ENCODE measurements at regions not wholly inside any gene's neighbourhood (a gene's known extent, or its start where the extent isn't known, plus 50 kb on each side); places are given as distances from the start of the nearest gene placed in this dataset.

DNA sequence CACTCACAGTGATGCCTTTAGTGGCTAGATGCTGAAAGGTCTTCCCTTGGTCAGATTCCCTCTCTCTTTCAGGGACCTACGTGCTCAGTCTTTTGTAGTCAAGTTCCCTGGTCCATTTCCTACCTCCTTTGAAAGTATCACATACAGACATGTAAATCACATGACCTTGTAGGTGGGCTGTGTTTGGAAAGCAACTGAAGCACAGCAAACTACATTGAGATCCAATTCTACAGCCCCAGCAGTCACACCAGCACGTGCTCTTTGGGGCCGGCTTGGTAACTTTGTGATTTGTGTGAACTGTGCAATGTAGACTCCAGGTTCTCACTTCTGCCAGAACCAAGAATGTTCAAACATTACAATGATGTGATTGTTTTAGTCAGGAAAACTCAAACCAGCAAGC, 89.7 kb upstream of the PLPP4 start:
- Histone ChIP-seq H3K27ac (no peak overlapping the region), H3K9me3 (no peaks in the 10 kb centered on the region), H3K36me3 (no peaks in the 10 kb centered on the region), H3K4me3 (no peak overlapping the region), H3K4me1 (no peaks in the 10 kb centered on the region), H3K27me3 (peaks cover 9% of the 10 kb centered on the region)
- no peak for DNase-seq (ENCODE audit: low spot score in 2 of 2)
- WGBS, result 71% methylated on average over 3 of the region's 3 CpGs
- no peak for TF ChIP-seq POLR2A (IDR thresholded peaks at IDR 0.05)
- TF ChIP-seq, protein P1, sequence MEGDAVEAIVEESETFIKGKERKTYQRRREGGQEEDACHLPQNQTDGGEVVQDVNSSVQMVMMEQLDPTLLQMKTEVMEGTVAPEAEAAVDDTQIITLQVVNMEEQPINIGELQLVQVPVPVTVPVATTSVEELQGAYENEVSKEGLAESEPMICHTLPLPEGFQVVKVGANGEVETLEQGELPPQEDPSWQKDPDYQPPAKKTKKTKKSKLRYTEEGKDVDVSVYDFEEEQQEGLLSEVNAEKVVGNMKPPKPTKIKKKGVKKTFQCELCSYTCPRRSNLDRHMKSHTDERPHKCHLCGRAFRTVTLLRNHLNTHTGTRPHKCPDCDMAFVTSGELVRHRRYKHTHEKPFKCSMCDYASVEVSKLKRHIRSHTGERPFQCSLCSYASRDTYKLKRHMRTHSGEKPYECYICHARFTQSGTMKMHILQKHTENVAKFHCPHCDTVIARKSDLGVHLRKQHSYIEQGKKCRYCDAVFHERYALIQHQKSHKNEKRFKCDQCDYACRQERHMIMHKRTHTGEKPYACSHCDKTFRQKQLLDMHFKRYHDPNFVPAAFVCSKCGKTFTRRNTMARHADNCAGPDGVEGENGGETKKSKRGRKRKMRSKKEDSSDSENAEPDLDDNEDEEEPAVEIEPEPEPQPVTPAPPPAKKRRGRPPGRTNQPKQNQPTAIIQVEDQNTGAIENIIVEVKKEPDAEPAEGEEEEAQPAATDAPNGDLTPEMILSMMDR (IDR thresholded peaks at IDR 0.05), result no peak

DNA sequence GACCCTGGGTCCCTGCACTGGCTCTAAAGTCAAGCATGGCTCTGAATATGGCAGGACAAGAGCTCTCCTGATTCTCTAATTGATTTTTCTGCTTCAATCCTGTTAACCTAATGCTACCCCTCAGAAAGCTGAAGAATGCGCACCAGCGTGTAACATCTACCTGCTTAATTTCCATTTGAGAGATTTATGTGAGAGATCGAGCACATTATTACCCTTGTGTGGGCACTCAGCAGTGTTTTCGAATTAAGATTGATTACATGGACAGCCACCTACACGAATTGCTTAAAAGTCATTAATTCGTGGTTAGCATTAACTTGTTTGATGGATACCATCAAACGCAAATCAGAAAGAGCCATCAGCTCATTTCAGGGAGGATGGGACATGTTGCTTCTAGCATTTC, 88.7 kb upstream of the PLPP4 start:
- WGBS, result 65% methylated on average over 7 of the region's 7 CpGs
- Histone ChIP-seq H3K9me3 (no peaks in the 10 kb centered on the region), H3K4me3 (no peak overlapping the region), H3K36me3 (no peaks in the 10 kb centered on the region), H3K4me1 (no peaks in the 10 kb centered on the region), H3K27me3 (peaks cover 9% of the 10 kb centered on the region), H3K27ac (no peak overlapping the region)
- TF ChIP-seq, protein P1 (IDR thresholded peaks at IDR 0.05), result no peak
- TF ChIP-seq POLR2AphosphoS5 (IDR thresholded peaks at IDR 0.05) (no peak), POLR2A (IDR thresholded peaks at IDR 0.05) (no peak), EP300 (IDR thresholded peaks at IDR 0.05) (no peak)
- no peak for DNase-seq (ENCODE audit: low spot score in 2 of 2)

DNA sequence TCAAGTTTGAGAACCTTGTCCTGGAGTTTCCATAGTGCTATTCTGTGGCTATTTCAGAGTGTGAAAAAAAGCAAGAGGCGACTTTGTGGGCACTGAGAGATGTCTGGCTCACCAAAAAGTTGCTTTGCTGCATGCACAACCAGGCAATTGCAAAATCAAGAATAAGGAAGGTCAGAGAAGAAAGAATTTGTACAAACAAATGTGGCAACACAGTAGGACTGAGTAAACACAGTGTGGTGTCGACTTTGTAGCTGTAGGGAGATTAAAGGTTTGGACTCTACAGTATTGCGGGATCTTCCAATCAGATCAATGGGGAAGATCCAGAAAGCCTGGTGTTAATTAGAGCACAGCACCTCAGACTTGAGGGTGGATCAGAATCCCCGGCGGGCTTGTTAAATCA, 88.1 kb upstream of the PLPP4 start:
- Histone ChIP-seq H3K36me3 (no peaks in the 10 kb centered on the region), H3K4me3 (no peak overlapping the region), H3K27me3 (peaks cover 9% of the 10 kb centered on the region), H3K27ac (no peak overlapping the region), H3K9me3 (no peaks in the 10 kb centered on the region), H3K4me1 (peaks cover 3% of the 10 kb centered on the region)
- no peak for TF ChIP-seq EP300 (IDR thresholded peaks at IDR 0.05)
- TF ChIP-seq POLR2A (IDR thresholded peaks at IDR 0.05), result no peak
- TF ChIP-seq, protein P1 (IDR thresholded peaks at IDR 0.05), result no peak
- TF ChIP-seq POLR2AphosphoS5 (IDR thresholded peaks at IDR 0.05), result no peak
- no peak for DNase-seq (ENCODE audit: low spot score in 2 of 2)
- 72% methylated on average over 4 of the region's 5 CpGs for WGBS

DNA sequence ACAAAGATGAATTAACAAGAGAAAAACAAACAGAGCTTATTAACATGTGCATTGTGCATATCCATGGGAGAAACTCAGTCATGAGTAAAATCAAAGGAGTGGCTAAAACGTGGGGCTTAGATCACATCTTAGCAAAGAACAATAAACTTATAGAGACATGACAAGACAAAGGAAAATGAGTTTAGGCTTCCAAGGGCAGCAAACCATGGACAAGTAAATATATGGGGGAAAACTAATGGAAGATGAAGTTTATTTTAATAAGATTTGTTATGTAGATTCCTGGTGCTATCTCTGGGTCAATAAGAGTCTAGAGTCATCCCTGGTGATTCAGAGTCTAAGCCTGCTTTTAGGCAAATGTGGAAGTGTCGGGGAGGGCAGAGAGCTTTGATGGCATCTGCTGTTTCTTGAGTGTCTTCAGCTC, 87.2 kb upstream of the PLPP4 start:
- DNase-seq (ENCODE audit: low spot score in 2 of 2), result no peak
- TF ChIP-seq, protein P1 (IDR thresholded peaks at IDR 0.05), result no peak
- TF ChIP-seq POLR2A (IDR thresholded peaks at IDR 0.05) (no peak), POLR2AphosphoS5 (IDR thresholded peaks at IDR 0.05) (no peak), EP300 (IDR thresholded peaks at IDR 0.05) (no peak)

DNA sequence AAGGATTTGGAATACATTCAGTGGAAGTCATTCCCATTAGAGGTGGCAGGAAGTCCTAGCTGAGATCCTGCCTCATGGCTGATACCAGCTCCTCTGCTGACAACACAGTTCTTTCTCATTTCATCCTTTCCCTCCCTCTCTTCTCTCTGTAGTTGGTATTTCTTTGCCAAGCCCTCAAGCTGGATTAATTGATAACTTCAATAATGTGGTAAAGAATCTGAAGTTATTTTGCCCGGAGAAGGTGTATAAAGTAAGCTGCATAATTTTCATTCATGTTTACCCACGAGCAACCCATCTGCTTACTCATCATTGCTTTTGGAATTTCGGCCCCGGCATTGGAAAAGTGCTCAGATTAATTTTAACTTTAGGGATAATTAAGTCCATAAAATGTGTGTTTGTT, 85.2 kb upstream of the PLPP4 start:
- H3K4me1 ChIP-seq, result peaks cover 3% of the 10 kb centered on the region
- H3K27ac ChIP-seq, result no peak overlapping the region
- H3K36me3 ChIP-seq, result no peaks in the 10 kb centered on the region
- no peaks in the 10 kb centered on the region for H3K9me3 ChIP-seq
- no peak overlapping the region for H3K4me3 ChIP-seq
- DNase-seq (ENCODE audit: low spot score in 2 of 2), result no peak
- TF ChIP-seq EP300 (IDR thresholded peaks at IDR 0.05) (no peak), POLR2AphosphoS5 (IDR thresholded peaks at IDR 0.05) (no peak), POLR2A (IDR thresholded peaks at IDR 0.05) (no peak)
- TF ChIP-seq, protein P1 (IDR thresholded peaks at IDR 0.05), result no peak
- WGBS, result 56% methylated on average over 4 of the region's 4 CpGs
- peaks cover 4% of the 10 kb centered on the region for H3K27me3 ChIP-seq

More for the DNA sequence above, 87.2 kb upstream of the PLPP4 start:
- H3K4me3 ChIP-seq, result no peak overlapping the region
- H3K4me1 ChIP-seq, result peaks cover 3% of the 10 kb centered on the region
- peaks cover 9% of the 10 kb centered on the region for H3K27me3 ChIP-seq
- WGBS, result 50% methylated on average over 2 of the region's 2 CpGs
- no peaks in the 10 kb centered on the region for H3K9me3 ChIP-seq
- H3K27ac ChIP-seq, result no peak overlapping the region
- no peaks in the 10 kb centered on the region for H3K36me3 ChIP-seq
